GM13976 (cell line): ENCODE measurements at regions not wholly inside any gene's neighbourhood (a gene's known extent, or its start where the extent isn't known, plus 50 kb on each side); places are given as distances from the start of the nearest gene placed in this dataset.

ENCODE experiments used
- DNase-seq: peaks from one replicate; pipeline ENCODE4 v3.0.0; 2012; ENCODE audit warnings: low spot score
- in situ Hi-C: fragments of 300-500 bp; cut with MboI; formaldehyde crosslinking; loops from one replicate; pipeline ENCODE4 v1.12.0; 2022; ENCODE audit warnings: low sequenced_read_pairs, mixed read lengths, inconsistent platforms; ENCODE audit not compliant: unreplicated experiment
- TF ChIP-seq, protein P1 (sequence below): IDR thresholded peaks from 2 replicates; pipeline ENCODE4 v1.5.1; 2012; ENCODE audit warnings: borderline replicate concordance, mild to moderate bottlenecking; ENCODE audit not compliant: insufficient read depth; ENCODE audit errors: extremely low read depth, missing control alignments, control extremely low read depth

GRCh38 chr4:127097061-127097460 is 535.7 kb upstream of the INTU start:
- in situ Hi-C loops: no loop called here
- TF ChIP-seq, protein P1, sequence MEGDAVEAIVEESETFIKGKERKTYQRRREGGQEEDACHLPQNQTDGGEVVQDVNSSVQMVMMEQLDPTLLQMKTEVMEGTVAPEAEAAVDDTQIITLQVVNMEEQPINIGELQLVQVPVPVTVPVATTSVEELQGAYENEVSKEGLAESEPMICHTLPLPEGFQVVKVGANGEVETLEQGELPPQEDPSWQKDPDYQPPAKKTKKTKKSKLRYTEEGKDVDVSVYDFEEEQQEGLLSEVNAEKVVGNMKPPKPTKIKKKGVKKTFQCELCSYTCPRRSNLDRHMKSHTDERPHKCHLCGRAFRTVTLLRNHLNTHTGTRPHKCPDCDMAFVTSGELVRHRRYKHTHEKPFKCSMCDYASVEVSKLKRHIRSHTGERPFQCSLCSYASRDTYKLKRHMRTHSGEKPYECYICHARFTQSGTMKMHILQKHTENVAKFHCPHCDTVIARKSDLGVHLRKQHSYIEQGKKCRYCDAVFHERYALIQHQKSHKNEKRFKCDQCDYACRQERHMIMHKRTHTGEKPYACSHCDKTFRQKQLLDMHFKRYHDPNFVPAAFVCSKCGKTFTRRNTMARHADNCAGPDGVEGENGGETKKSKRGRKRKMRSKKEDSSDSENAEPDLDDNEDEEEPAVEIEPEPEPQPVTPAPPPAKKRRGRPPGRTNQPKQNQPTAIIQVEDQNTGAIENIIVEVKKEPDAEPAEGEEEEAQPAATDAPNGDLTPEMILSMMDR: no peak

DNA sequence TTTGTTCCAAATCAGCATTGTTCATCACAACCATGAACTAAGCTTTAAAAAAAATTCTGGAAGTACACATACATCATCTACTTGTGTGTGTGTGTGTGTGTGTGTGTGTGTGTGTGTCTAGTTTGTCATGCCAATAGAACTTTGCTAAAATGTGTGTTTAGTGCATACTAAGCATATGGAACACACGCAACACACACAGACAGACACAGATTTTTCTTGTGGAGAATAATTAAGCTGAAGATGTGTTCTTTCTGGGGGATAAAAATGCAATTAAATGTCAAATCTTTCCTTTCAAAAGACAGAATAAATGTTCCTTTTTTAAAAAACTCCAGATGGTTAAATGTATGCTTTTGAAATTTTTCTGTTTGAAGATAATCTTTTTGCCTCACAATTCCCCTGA is 530.4 kb upstream of the INTU start:
- in situ Hi-C loops: no loop called here
- DNase-seq: no peak
- TF ChIP-seq, protein P1: no peak

More at GRCh38 chr4:127097061-127097460, 535.7 kb upstream of the INTU start:
- DNase-seq: no peak

- no peak for DNase-seq
- TF ChIP-seq, protein P1: no peak
- in situ Hi-C loops: no loop called here
Observed at GRCh38 chr4:127103681-127104115, 529.1 kb upstream of the INTU start.

DNA sequence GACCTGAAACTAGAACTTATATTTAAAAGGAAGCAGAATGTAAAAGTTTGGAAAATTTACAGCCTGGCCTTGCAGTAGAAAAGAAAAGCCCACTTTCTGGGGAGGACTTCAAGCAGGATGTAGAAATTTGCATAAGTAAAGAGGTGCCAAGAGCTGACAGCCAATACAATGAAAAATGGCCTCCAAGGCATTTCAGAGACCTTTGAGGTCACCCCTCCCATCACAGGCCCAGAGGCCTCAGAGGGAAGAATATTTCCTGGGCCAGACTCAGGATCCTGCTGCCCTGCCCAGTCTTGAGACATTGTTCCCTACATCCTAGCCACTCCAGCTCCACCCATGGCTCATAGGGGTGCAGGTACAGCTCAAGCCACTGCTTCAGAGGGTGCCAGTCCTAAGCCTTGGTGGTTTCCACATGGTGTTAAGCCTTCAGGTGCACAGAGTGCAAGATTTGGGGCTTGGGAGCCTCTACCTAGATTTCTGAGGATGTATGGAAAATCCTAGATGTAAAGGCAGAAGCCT is 518.9 kb upstream of the INTU start:
- in situ Hi-C loops: no loop called here
- TF ChIP-seq, protein P1: no peak
- DNase-seq: no peak

DNA sequence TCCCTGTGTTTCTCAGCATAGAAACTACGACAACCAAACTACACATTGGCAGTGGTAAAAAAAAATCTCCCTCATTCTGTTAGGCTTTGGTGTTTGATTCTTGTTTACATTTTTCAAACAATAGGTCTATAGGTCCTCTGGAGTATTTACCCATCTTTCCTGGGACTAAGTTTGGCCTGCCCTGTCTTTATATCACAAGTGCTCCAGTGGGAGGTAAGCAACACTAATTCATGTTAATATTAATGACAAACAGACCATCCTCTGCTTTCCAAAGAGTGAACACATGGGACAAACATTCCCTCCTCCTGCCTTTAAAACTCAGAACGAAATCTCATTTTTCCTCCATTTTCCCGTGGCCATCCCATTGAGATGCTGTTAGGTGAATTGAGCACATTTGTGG is 514.1 kb upstream of the INTU start:
- TF ChIP-seq, protein P1: no peak
- in situ Hi-C loops: no loop called here
- no peak for DNase-seq

- in situ Hi-C loops: no loop called here
- no peak for DNase-seq
- TF ChIP-seq, protein P1: no peak
Observed at GRCh38 chr4:127120441-127121090, 512.2 kb upstream of the INTU start.
